ENCODE measurements at regions not wholly inside any gene's neighbourhood (a gene's known extent, or its start where the extent isn't known, plus 50 kb on each side); places are given as distances from the start of the nearest gene placed in this dataset.

DNA sequence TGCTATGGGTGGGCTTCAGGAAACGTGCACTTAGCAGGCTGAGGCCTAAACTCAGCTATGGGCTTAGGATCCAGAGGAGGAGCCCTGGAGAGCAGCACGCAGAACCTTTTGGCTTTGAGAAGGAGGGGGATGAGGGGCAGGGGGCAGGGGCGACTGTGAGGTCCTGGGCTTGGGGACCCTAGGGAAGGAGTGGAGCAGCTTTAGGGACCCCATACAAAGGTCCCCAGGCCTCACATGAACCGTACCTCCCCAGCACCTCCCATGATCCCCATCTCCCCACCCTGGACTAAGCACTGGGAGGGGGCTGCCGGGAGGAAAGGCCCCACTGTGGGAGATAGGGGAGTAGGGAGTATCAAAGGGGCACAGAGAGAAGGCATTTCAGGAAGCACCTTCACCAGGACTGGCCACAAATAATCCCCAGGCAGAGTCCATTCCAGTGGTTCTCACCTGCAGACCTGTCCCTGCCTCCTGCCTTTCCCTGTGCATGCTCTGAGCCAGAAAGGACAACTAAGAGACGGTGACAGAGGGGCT, 62.0 kb upstream of the KLF13 start:
- H3K27ac ChIP-seq = no peak overlapping the region
- TF ChIP-seq, protein P1, sequence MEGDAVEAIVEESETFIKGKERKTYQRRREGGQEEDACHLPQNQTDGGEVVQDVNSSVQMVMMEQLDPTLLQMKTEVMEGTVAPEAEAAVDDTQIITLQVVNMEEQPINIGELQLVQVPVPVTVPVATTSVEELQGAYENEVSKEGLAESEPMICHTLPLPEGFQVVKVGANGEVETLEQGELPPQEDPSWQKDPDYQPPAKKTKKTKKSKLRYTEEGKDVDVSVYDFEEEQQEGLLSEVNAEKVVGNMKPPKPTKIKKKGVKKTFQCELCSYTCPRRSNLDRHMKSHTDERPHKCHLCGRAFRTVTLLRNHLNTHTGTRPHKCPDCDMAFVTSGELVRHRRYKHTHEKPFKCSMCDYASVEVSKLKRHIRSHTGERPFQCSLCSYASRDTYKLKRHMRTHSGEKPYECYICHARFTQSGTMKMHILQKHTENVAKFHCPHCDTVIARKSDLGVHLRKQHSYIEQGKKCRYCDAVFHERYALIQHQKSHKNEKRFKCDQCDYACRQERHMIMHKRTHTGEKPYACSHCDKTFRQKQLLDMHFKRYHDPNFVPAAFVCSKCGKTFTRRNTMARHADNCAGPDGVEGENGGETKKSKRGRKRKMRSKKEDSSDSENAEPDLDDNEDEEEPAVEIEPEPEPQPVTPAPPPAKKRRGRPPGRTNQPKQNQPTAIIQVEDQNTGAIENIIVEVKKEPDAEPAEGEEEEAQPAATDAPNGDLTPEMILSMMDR (IDR thresholded peaks at IDR 0.05) = no peak
- H3K36me3 ChIP-seq = no peaks in the 10 kb centered on the region
- no peak overlapping the region for H3K4me3 ChIP-seq
- H3K27me3 ChIP-seq = no peaks in the 10 kb centered on the region
- no peak for DNase-seq
- H3K9me3 ChIP-seq = no peaks in the 10 kb centered on the region
- peaks cover 0 to 8% (median 0%) of the 10 kb centered on the region in 4 donors for H3K4me1 ChIP-seq
- intact Hi-C loops (cut with DNase I; ENCODE audit: low total_unique reads) = no loop called here

DNA sequence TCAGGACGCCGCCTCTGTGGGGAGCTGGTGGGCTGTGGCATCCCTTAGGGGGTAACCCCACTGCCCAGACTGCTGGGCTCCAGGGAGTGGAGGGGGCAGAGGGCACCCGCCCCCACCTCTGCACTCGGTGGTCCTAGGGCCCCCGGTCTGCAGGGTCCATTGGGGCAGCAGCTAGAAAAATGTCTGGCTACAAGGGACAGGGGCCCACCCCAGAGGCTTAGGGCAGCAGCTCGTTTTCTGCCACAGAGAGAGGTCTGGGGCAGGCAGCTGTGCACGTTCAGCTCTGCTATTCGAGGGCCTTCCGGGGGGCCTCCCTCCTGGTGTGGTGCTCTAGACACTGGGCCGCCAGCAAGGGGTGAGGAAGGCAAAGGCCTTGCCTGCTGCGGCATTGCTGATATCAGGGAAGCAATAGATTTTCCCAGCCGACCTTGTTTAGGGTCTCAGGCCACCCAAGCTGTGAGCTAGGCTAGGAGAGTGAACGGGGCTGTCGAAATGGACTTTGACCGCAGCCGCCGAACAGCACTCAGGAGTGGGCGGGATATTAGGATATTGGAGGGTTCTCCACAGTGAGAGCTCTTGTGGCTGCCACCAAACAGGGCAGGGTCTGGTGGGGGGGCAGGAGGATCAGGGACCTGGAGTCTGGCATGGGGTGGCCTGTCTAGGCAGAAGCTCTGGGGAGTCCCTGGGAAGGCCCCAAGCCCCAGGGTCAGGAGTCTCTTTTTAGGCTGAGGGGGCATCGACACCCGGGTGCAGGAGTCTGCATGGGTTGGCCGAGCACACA, 61.4 kb upstream of the KLF13 start:
- Histone ChIP-seq H3K4me1 (peaks cover 0 to 8% (median 0%) of the 10 kb centered on the region in 4 donors), H3K9me3 (no peaks in the 10 kb centered on the region), H3K4me3 (no peak overlapping the region), H3K27me3 (no peaks in the 10 kb centered on the region), H3K27ac (no peak overlapping the region), H3K36me3 (no peaks in the 10 kb centered on the region)
- peak; percentile 13 to 58 for DNase-seq
- TF ChIP-seq, protein P1 (IDR thresholded peaks at IDR 0.05) = no peak
- intact Hi-C loops (cut with DNase I; ENCODE audit: low total_unique reads) = no loop called here

DNA sequence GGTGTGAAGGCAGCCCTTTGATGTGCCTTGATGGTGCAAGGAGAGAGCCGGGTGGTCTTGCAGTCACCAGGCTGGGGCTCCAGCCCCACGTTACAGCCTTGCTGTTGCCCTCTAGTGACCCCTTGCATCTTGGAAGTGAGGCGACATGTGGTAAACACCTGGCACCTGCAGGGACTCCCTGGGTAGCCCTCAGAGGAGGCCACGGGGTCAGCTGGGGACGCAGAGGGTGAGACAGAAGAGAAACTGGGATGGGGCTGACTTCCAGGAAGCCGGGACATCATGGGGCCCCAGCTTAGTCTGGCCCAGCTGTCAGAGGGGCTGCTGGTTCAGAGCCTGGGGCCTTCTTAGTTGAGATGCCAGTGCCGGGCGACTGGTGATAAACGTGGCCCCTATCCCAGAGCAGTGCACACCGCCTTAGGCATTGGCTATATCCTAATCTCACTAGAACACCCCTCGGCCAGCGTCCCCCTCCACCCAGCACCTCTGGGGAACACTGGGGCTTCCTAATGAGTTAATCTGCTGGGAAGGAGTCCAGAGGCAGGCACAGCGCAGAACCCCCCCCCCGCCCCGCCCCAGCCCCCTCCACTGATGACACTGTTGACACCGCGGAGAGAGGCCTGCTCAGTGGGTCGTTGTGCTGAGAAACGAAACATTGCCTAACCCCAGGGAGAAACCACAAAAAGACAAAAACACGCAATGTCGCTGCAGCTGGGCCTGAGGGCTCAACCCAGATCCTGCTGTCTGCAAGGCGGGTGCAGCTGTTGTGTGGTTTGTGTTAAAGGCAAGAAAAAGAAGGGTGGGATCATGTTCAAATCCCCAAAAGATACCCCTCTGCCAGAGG, 60.5 kb upstream of the KLF13 start:
- peak in 1 of 2 donors; percentile 68 for DNase-seq
- TF ChIP-seq, protein P1 (IDR thresholded peaks at IDR 0.05) = no peak
- intact Hi-C loops (cut with DNase I; ENCODE audit: low total_unique reads) = no loop called here
- Histone ChIP-seq H3K9me3 (no peaks in the 10 kb centered on the region), H3K4me1 (peaks cover 0 to 8% (median 0%) of the 10 kb centered on the region in 4 donors), H3K27ac (no peak overlapping the region), H3K27me3 (no peaks in the 10 kb centered on the region), H3K36me3 (no peaks in the 10 kb centered on the region), H3K4me3 (no peak overlapping the region)

DNA sequence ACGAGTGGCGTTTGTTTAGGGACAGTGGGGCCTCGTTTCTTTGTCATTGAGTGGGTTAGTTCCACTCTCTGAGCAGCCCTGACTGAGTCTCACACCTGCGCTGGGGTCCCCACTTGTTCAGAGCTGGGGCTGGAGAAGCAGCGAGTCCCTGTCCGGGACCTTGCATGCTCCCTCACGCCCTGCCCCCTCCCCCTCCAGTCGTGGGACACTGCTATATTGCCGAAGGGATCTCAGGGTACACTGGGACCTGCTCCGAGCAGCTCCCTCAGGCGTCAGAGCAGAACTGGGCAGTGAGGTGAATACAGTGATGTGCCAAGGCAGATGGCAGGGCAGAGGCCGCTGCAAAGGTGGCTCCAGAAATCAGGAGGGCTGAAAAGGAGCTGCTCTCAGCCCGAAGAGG, 59.9 kb upstream of the KLF13 start:
- H3K9me3 ChIP-seq = no peaks in the 10 kb centered on the region
- H3K36me3 ChIP-seq = no peaks in the 10 kb centered on the region
- intact Hi-C loops (cut with DNase I; ENCODE audit: low total_unique reads) = no loop called here
- H3K4me3 ChIP-seq = no peak overlapping the region
- TF ChIP-seq, protein P1 (IDR thresholded peaks at IDR 0.05) = no peak
- DNase-seq = peak; percentile 19 to 63
- no peaks in the 10 kb centered on the region for H3K27me3 ChIP-seq
- H3K4me1 ChIP-seq = peaks cover 0 to 8% (median 0%) of the 10 kb centered on the region in 4 donors
- no peak overlapping the region for H3K27ac ChIP-seq

DNA sequence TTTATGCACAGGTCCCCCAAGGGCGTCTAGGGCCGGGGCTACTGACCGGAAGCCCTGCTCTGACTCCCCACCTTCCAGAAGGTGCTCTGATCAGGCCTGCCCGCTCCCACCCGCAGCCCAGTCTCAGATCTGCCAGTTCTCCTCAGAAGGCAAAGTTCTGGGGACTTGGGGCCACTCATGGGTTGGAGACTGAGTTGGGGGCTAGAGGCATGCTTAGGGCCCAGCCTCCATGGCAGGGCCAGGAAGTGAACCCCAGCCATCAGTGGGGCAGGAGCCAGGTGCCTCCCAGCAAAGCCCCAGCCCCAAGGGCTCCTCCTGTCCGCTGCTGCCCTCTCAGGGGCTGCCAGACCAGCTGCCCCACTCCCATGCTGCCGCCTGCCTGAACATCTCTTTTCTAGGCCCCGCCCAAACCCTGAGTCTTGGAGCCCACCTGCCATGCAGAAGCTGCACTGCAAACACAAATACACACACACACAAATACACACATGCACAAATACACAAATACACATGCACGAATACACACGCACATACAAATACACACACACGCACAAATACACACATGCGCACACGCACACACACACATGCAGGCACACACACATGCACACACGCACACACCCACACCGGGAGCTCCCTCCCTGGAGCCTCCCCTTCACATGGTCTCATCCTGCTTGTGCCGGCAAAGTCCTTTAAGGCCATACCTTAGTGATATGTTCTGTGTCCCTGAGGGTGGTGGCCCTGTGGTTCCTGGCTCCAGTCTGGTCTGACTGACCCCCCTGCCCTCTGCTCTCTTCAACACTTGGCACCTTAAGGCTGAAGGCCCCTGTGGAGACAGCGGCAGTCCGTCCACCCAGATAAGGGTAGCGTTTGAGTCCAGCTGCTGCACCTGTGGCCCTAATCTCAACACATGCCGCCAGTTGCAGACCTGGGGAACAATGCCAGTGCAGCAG, 59.2 kb upstream of the KLF13 start:
- Histone ChIP-seq H3K27me3 (no peaks in the 10 kb centered on the region), H3K4me1 (peaks cover 0 to 8% (median 0%) of the 10 kb centered on the region in 4 donors), H3K27ac (no peak overlapping the region), H3K9me3 (no peaks in the 10 kb centered on the region), H3K4me3 (no peak overlapping the region), H3K36me3 (no peaks in the 10 kb centered on the region)
- TF ChIP-seq, protein P1 (IDR thresholded peaks at IDR 0.05) = no peak
- intact Hi-C loops (cut with DNase I; ENCODE audit: low total_unique reads) = no loop called here
- peak; percentile 8 to 39 for DNase-seq
